H1 (cell line): ENCODE measurements at regions not wholly inside any gene's neighbourhood (a gene's known extent, or its start where the extent isn't known, plus 50 kb on each side); places are given as distances from the start of the nearest gene placed in this dataset.

Source experiments
- CTCF ChIA-PET: fragments of 300-600 bp; sonication (Branson Sonifier 250); formaldehyde crosslinking; loops from one replicate; lab custom pipeline; 2021; ENCODE audit not compliant: partially characterized antibody; lab: Charles Lee
- POLR2A ChIA-PET: fragments of 300-600 bp; sonication (Branson Sonifier 250); formaldehyde crosslinking; loops from one replicate; lab custom pipeline; 2021; ENCODE audit warnings: inconsistent platforms; ENCODE audit not compliant: partially characterized antibody; lab: Charles Lee
- DNase-seq, 2 experiments: peaks; one replicate each; pipeline versions ENCODE4 v3.0.0 to v3.0.0-alpha.2; 2010 to 2022; ENCODE audit warnings: low spot score in 2 of 2, low read depth in 1 of 2, mixed read lengths in 1 of 2
- FAIRE-seq: peaks from 2 replicates; lab custom pipeline; 2011; peaks lifted over from hg19 to GRCh38; lab: Jason Lieb, UNC
- H2AFZ ChIP-seq: 2 replicates; pipeline ENCODE4 v1.8.1; 2012; ENCODE audit warnings: low read length, inconsistent platforms
- H2AK5ac ChIP-seq: 2 replicates; pipeline ENCODE4 v1.6.1; 2013; ENCODE audit warnings: low read depth, low read length
- H2BK120ac ChIP-seq: replicated peaks from 2 replicates; pipeline ENCODE3; 2013; ENCODE audit warnings: low read depth, low read length, inconsistent platforms
- H2BK12ac ChIP-seq: 2 replicates; pipeline ENCODE4 v1.6.1; 2013; ENCODE audit warnings: low read depth, low read length
- H2BK15ac ChIP-seq: 2 replicates; pipeline ENCODE4 v1.6.1; 2013; ENCODE audit warnings: low read length
- H2BK20ac ChIP-seq: 2 replicates; pipeline ENCODE4 v1.6.1; 2013; ENCODE audit warnings: low read length
- H2BK5ac ChIP-seq: 2 replicates; pipeline ENCODE4 v1.6.1; 2013; ENCODE audit warnings: low read depth, low read length
- H3K14ac ChIP-seq: 2 replicates; pipeline ENCODE4 v1.6.1; 2013; ENCODE audit warnings: inconsistent platforms; ENCODE audit not compliant: insufficient read length
- H3K18ac ChIP-seq: 2 replicates; pipeline ENCODE4 v1.6.1; 2013; ENCODE audit warnings: low read length; ENCODE audit errors: extremely low read depth
- H3K23ac ChIP-seq: 2 replicates; pipeline ENCODE4 v1.6.1; 2013; ENCODE audit warnings: inconsistent platforms; ENCODE audit not compliant: insufficient read length
- H3K23me2 ChIP-seq: 2 replicates; pipeline ENCODE4 v1.6.1; 2013; ENCODE audit warnings: low read depth, low read length
- H3K27ac ChIP-seq: 2 replicates; pipeline ENCODE4 v1.6.1; 2011; ENCODE audit warnings: low read depth, low read length, inconsistent platforms
- H3K27me3 ChIP-seq, 4 experiments: replicated peaks in 1 of 4; 1 replicate in 1 of 4; 2 replicates in 3 of 4; pipeline versions ENCODE4 v1.6.1 to v1.8.1; 2011 to 2013; ENCODE audit warnings: low read length in 3 of 4, mild to moderate bottlenecking in 3 of 4, inconsistent platforms in 2 of 4, mixed read lengths in 2 of 4, moderate library complexity in 1 of 4; ENCODE audit not compliant: control insufficient read depth in 3 of 4, insufficient read depth in 3 of 4; ENCODE audit errors: extremely low read depth in 1 of 4
- H3K36me3 ChIP-seq, 4 experiments: 2 replicates each; pipeline versions ENCODE4 v1.6.1 to v1.8.1; 2011 to 2013; ENCODE audit warnings: mild to moderate bottlenecking in 4 of 4, low read length in 3 of 4, moderate library complexity in 2 of 4, control low read depth in 1 of 4, inconsistent platforms in 1 of 4; ENCODE audit not compliant: insufficient read depth in 4 of 4, control insufficient read depth in 2 of 4
- H3K4ac ChIP-seq: replicated peaks from 2 replicates; pipeline ENCODE3; 2013; ENCODE audit warnings: low read length, low read depth, mixed read lengths, inconsistent platforms; ENCODE audit not compliant: insufficient read length
- H3K4me1 ChIP-seq, 4 experiments: replicated peaks in 1 of 4; 1 replicate in 1 of 4; 2 replicates in 3 of 4; pipeline versions ENCODE4 v1.6.1 to v1.8.1; 2011 to 2013; ENCODE audit warnings: low read length in 3 of 4, inconsistent platforms in 2 of 4, mixed read lengths in 1 of 4; ENCODE audit not compliant: insufficient read depth in 4 of 4, control insufficient read depth in 3 of 4
- H3K4me2 ChIP-seq, 2 experiments: 2 replicates each; pipeline versions ENCODE4 v1.6.1 to v1.8.1; 2011 to 2013; ENCODE audit warnings: low read depth in 2 of 2, low read length in 2 of 2, control low read depth in 1 of 2, inconsistent platforms in 1 of 2, mild to moderate bottlenecking in 1 of 2; ENCODE audit not compliant: insufficient read depth in 1 of 2
- H3K4me3 ChIP-seq, 4 experiments: fragments of 200-600, 300-600 bp in 1 of 4; sonication (generic), shearing (Covaris generic), sonication (Bioruptor Twin) in 1 of 4; 2 replicates each; pipeline versions ENCODE4 v1.5.1 to v1.8.1; 2011 to 2016; ENCODE audit warnings: low read length in 4 of 4, low read depth in 3 of 4, control low read depth in 2 of 4, inconsistent platforms in 2 of 4, mild to moderate bottlenecking in 2 of 4, mixed read lengths in 1 of 4, moderate library complexity in 1 of 4; ENCODE audit not compliant: insufficient read depth in 2 of 4; ENCODE audit errors: extremely low read depth in 1 of 4
- H3K56ac ChIP-seq: replicated peaks from 2 replicates; pipeline ENCODE3; 2013; ENCODE audit warnings: low read depth, mild to moderate bottlenecking, mixed read lengths, low read length, inconsistent platforms; ENCODE audit not compliant: insufficient read length
- H3K79me1 ChIP-seq: 2 replicates; pipeline ENCODE4 v1.6.1; 2013; ENCODE audit warnings: low read depth, low read length, control low read depth
- H3K79me2 ChIP-seq, 2 experiments: 2 replicates each; pipeline versions ENCODE4 v1.6.1 to v1.8.1; 2012 to 2013; ENCODE audit warnings: low read length in 2 of 2, mild to moderate bottlenecking in 2 of 2, inconsistent platforms in 1 of 2; ENCODE audit not compliant: insufficient read depth in 2 of 2, control insufficient read depth in 1 of 2
- H3K9ac ChIP-seq, 4 experiments: replicated peaks in 1 of 4; 1 replicate in 1 of 4; 2 replicates in 3 of 4; pipeline versions ENCODE4 v1.6.1 to v1.8.1; 2011 to 2013; ENCODE audit warnings: low read depth in 3 of 4, low read length in 3 of 4, control low read depth in 2 of 4, mild to moderate bottlenecking in 2 of 4, moderate library complexity in 2 of 4, inconsistent platforms in 1 of 4; ENCODE audit errors: extremely low read depth in 1 of 4
- H3K9me3 ChIP-seq, 2 experiments: 2 replicates each; pipeline versions ENCODE4 v1.6.1 to v1.8.1; 2012 to 2013; ENCODE audit warnings: mild to moderate bottlenecking in 2 of 2, moderate library complexity in 2 of 2, control low read depth in 1 of 2, inconsistent platforms in 1 of 2, low read depth in 1 of 2, low read length in 1 of 2, mixed read lengths in 1 of 2; ENCODE audit not compliant: insufficient read depth in 2 of 2
- H4K20me1 ChIP-seq, 2 experiments: replicated peaks in 1 of 2; 2 replicates each; pipeline versions ENCODE3 to v1.8.1; 2011 to 2013; ENCODE audit warnings: inconsistent platforms in 2 of 2, low read length in 2 of 2, mild to moderate bottlenecking in 1 of 2; ENCODE audit not compliant: insufficient read depth in 2 of 2, control insufficient read depth in 1 of 2
- H4K5ac ChIP-seq: 2 replicates; pipeline ENCODE4 v1.6.1; 2013; ENCODE audit warnings: low read length, low read depth, mixed read lengths, inconsistent platforms; ENCODE audit not compliant: insufficient read length
- H4K8ac ChIP-seq: 2 replicates; pipeline ENCODE4 v1.8.0; 2013; ENCODE audit warnings: mild to moderate bottlenecking, moderate library complexity, low read length, inconsistent platforms; ENCODE audit not compliant: insufficient read depth; ENCODE audit errors: extremely low read depth
- H4K91ac ChIP-seq: replicated peaks from 2 replicates; pipeline ENCODE3; 2013; ENCODE audit warnings: low read length, mixed read lengths, inconsistent platforms; ENCODE audit not compliant: insufficient read length
- ATF2 ChIP-seq: IDR thresholded peaks from 2 replicates; pipeline ENCODE4 v1.6.1; 2012; ENCODE audit warnings: low read length, inconsistent platforms
- CHD1 ChIP-seq: IDR thresholded peaks from 2 replicates; pipeline ENCODE4 v1.6.1; 2012; ENCODE audit warnings: low read depth, low read length, improper control_type of control experiment
- CHD2 ChIP-seq: IDR thresholded peaks from 2 replicates; pipeline ENCODE4 v1.6.1; 2012; ENCODE audit warnings: low read length, improper control_type of control experiment
- GTF2F1 ChIP-seq: IDR thresholded peaks from 2 replicates; pipeline ENCODE4 v1.6.1; 2012; ENCODE audit warnings: low read depth, low read length, improper control_type of control experiment, borderline replicate concordance
- HDAC2 ChIP-seq, 2 experiments: fragments of 300-600 bp in 1 of 2; sonication (generic) in 1 of 2; IDR thresholded peaks; 2 replicates each; pipeline ENCODE4 v1.6.1; 2011 to 2012; ENCODE audit warnings: low read depth in 2 of 2, low read length in 2 of 2, mild to moderate bottlenecking in 2 of 2, moderate library complexity in 2 of 2, borderline replicate concordance in 1 of 2, inconsistent platforms in 1 of 2
- JUN ChIP-seq: IDR thresholded peaks from 2 replicates; pipeline ENCODE4 v1.6.1; 2011; ENCODE audit warnings: low read depth, mild to moderate bottlenecking, improper control_type of control experiment, low read length
- KDM1A ChIP-seq: fragments of 200-600, 300-600 bp; sonication (generic); IDR thresholded peaks from 2 replicates; pipeline ENCODE4 v1.7.1; 2016; ENCODE audit warnings: mild to moderate bottlenecking, low read length, borderline replicate concordance
- KDM5A ChIP-seq: fragments of 200-600 bp; IDR thresholded peaks from 2 replicates; pipeline ENCODE4 v1.7.1; 2012; ENCODE audit warnings: mild to moderate bottlenecking, low read length, inconsistent platforms, mixed read lengths
- NRF1 ChIP-seq: IDR thresholded peaks from 2 replicates; pipeline ENCODE4 v1.6.1; 2011; ENCODE audit warnings: mild to moderate bottlenecking, low read depth, low read length, improper control_type of control experiment
- POU5F1 ChIP-seq: IDR thresholded peaks from 2 replicates; pipeline ENCODE4 v1.6.1; 2011; ENCODE audit warnings: low read depth, mild to moderate bottlenecking, low read length, moderate library complexity
- SIX5 ChIP-seq: IDR thresholded peaks from 2 replicates; pipeline ENCODE4 v1.6.1; 2011; ENCODE audit warnings: mild to moderate bottlenecking, low read depth, low read length
- SP1 ChIP-seq: IDR thresholded peaks from 2 replicates; pipeline ENCODE4 v1.6.1; 2011; ENCODE audit warnings: low read depth, low read length
- SUZ12 ChIP-seq: fragments of 200-600 bp; sonication (generic); IDR thresholded peaks from 2 replicates; pipeline ENCODE4 v1.6.1; 2012; ENCODE audit warnings: mild to moderate bottlenecking, inconsistent platforms, low read length, moderate library complexity, mixed read lengths
- TCF12 ChIP-seq: IDR thresholded peaks from 2 replicates; pipeline ENCODE4 v1.6.1; 2011; ENCODE audit warnings: low read depth, mild to moderate bottlenecking, low read length
- TEAD4 ChIP-seq: IDR thresholded peaks from 2 replicates; pipeline ENCODE4 v1.6.1; 2012; ENCODE audit warnings: low read depth, low read length, inconsistent platforms, mixed read lengths
- WGBS, 2 experiments: shearing (Covaris generic) in 1 of 2; methylation state at CpG; one replicate each; pipeline versions ENCODE4 v1.1.6 to v1.1.7; 2013 to 2015; ENCODE audit warnings: low lambda C conversion rate in 2 of 2, mixed read lengths in 2 of 2, inconsistent platforms in 1 of 2, low coverage in 1 of 2, missing lambda C conversion rate in 1 of 2; ENCODE audit not compliant: insufficient replicate concordance in 2 of 2, insufficient coverage in 1 of 2, insufficient read length in 1 of 2; ENCODE audit errors: extremely low coverage in 1 of 2, missing lambda C conversion rate in 1 of 2; 5-methylcytosine and 5-hydroxymethylcytosine counted together

- no peak overlapping the region for H2BK15ac ChIP-seq
- H3K9me3 ChIP-seq, result no peaks in the 10 kb centered on the region
- H2AFZ ChIP-seq, result no peak overlapping the region
- H4K5ac ChIP-seq, result no peak overlapping the region
- H3K23me2 ChIP-seq, result no peaks in the 10 kb centered on the region
- DNase-seq, result no peak
- H3K18ac ChIP-seq, result no peak overlapping the region
- H3K23ac ChIP-seq, result no peak overlapping the region
- H3K9ac ChIP-seq, result no peak overlapping the region
- H2BK20ac ChIP-seq, result no peak overlapping the region
- POLR2A ChIA-PET, result no interaction called here
- 98% methylated on average over 2 of the region's 2 CpGs; no CpG with 5 or more reads in 1 of the 2 experiments for WGBS, 2 experiments
- no peak overlapping the region for H2AK5ac ChIP-seq
- H3K36me3 ChIP-seq, result no peaks in the 10 kb centered on the region
- H3K79me1 ChIP-seq, result no peaks in the 10 kb centered on the region
- no peaks in the 10 kb centered on the region for H4K20me1 ChIP-seq
- H2BK120ac ChIP-seq, result no peak overlapping the region
- H3K4me3 ChIP-seq, result no peak overlapping the region
- H3K27ac ChIP-seq, result no peak overlapping the region
- no peaks in the 10 kb centered on the region for H3K79me2 ChIP-seq
- H3K4ac ChIP-seq, result no peak overlapping the region
- no peak overlapping the region for H3K14ac ChIP-seq
- no peaks in the 10 kb centered on the region for H3K27me3 ChIP-seq
- no peak for FAIRE-seq
- no peak overlapping the region for H2BK12ac ChIP-seq
- no peak overlapping the region for H4K91ac ChIP-seq
- no peak overlapping the region for H3K56ac ChIP-seq
- no peak overlapping the region for H4K8ac ChIP-seq
- no peak overlapping the region for H3K4me2 ChIP-seq
- no peaks in the 10 kb centered on the region for H3K4me1 ChIP-seq
- no peak overlapping the region for H2BK5ac ChIP-seq
- CTCF ChIA-PET, result interaction anchor here (2.2 kb wide), 1 partner anchor 141 kb away, joined by 7 read pairs; no protein-coding TSS in a partner anchor
- TF ChIP-seq KDM5A, result no peak
- TF ChIP-seq TEAD4, result no peak
- no peak for TF ChIP-seq POU5F1
- no peak for TF ChIP-seq SIX5
- TF ChIP-seq ATF2, result no peak
- TF ChIP-seq SP1, result no peak
- no peak for TF ChIP-seq GTF2F1
- TF ChIP-seq TCF12, result no peak
- no peak for TF ChIP-seq CHD2
- no peak for TF ChIP-seq NRF1
- no peak for TF ChIP-seq JUN
- no peak for TF ChIP-seq CHD1
- TF ChIP-seq KDM1A, result no peak
- TF ChIP-seq HDAC2 (IDR thresholded peaks at IDR 0.05; ENCODE audit: borderline replicate concordance in 1 of 2, low read depth in 2 of 2, low read length in 2 of 2), result no peak
- TF ChIP-seq SUZ12, result no peak
These were observed 83.0 kb upstream of the PHYHIPL start for GRCh38 chr10:59093461-59093860.
